ENCODE measurements at regions not wholly inside any gene's neighbourhood (a gene's known extent, or its start where the extent isn't known, plus 50 kb on each side); places are given as distances from the start of the nearest gene placed in this dataset.
"Not testable (repeated sequence)": the region's sequence is repeated elsewhere in the genome, so short reads cannot be mapped to it uniquely, and the experiment has no call there.

- TF ChIP-seq POLR2A (IDR thresholded peaks at IDR 0.05; ENCODE audit: low read length); GATA1 (IDR thresholded peaks at IDR 0.05; ENCODE audit: low read depth, low read length): not testable (repeated sequence)
These were observed 81.2 kb upstream of the HMX1 start for GRCh38 chr4:8952791-8953190.
